ENCODE measurements at regions not wholly inside any gene's neighbourhood (a gene's known extent, or its start where the extent isn't known, plus 50 kb on each side); places are given as distances from the start of the nearest gene placed in this dataset.

DNA sequence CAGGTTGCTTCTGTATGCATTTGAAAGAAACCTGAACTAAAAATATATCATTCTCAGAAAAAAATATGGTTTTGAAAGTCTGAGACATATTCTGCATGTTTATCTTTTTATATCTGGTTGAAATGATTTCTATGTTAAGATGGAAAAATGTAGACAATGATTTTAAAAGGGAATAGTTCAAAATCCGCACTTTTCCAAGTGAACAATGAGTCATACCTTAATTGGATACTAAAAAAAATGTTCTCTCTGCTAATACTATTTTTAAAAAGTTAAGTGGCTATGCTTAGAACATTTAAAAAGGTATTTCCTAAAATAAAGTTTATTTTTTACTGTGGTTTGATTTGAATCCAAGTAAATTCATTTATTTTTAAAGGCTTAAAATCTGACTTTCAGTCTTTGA, 801.4 kb downstream of the SLITRK6 start:
- TF ChIP-seq EZH2 (IDR thresholded peaks at IDR 0.05; ENCODE audit: insufficient read depth, poor library complexity, severe bottlenecking) (no peak), EZH2phosphoT487 (IDR thresholded peaks at IDR 0.05; ENCODE audit: insufficient read depth, low read depth) (no peak)
